ENCODE measurements at regions not wholly inside any gene's neighbourhood (a gene's known extent, or its start where the extent isn't known, plus 50 kb on each side); places are given as distances from the start of the nearest gene placed in this dataset.

- no peaks in the 10 kb centered on the region; the same call in 1 of the 2 replicates for H3K27me3 Mint-ChIP-seq (ENCODE audit: low read depth)
- TF ChIP-seq, protein P1, sequence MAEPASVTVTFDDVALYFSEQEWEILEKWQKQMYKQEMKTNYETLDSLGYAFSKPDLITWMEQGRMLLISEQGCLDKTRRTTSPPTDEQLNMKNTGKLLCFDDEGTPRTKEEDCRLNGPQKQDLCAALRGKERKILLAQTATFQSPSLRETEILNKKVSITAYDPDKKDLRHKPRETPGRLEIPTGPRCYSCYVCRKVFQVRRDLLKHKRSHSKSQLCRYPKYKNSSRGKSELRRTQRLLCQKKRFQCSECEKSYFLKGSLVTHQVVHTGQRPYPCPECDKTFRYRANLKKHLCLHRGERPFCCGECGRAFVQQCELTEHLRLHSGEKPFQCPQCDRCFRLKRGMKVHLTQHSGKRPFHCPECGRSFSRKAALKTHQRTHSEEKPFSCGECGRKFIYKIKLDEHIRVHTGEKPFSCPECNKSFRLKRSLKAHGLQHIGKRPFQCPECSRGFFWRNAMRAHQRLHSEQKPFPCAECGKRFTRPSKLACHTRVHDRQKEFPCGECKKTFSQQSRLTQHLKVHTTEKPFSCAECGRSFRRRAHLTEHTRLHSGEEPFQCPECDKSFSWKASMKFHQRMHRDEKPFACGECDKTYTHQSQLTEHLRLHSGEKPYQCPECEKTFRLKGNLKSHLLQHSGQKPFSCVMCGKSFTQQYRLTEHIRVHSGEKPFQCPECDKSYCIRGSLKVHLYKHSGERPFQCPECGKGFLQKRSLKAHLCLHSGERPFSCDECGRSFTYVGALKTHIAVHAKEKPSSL (CRISPR knock-in tag; conservative IDR thresholded peaks at IDR 0.05): no peak
- no peak for TF ChIP-seq GRHL2 (CRISPR knock-in tag; IDR thresholded peaks at IDR 0.05; ENCODE audit: insufficient replicate concordance, severe bottlenecking)
- TF ChIP-seq ZMAT4 (CRISPR knock-in tag; IDR thresholded peaks at IDR 0.05): no peak
- no peak for TF ChIP-seq HMGXB4 (CRISPR knock-in tag; IDR thresholded peaks at IDR 0.05)
- TF ChIP-seq ESRRA (CRISPR knock-in tag; IDR thresholded peaks at IDR 0.05; ENCODE audit: borderline replicate concordance): no peak
- TF ChIP-seq E2F4 (CRISPR knock-in tag; IDR thresholded peaks at IDR 0.05; ENCODE audit: borderline replicate concordance, low read depth): no peak
- TF ChIP-seq, protein P2, sequence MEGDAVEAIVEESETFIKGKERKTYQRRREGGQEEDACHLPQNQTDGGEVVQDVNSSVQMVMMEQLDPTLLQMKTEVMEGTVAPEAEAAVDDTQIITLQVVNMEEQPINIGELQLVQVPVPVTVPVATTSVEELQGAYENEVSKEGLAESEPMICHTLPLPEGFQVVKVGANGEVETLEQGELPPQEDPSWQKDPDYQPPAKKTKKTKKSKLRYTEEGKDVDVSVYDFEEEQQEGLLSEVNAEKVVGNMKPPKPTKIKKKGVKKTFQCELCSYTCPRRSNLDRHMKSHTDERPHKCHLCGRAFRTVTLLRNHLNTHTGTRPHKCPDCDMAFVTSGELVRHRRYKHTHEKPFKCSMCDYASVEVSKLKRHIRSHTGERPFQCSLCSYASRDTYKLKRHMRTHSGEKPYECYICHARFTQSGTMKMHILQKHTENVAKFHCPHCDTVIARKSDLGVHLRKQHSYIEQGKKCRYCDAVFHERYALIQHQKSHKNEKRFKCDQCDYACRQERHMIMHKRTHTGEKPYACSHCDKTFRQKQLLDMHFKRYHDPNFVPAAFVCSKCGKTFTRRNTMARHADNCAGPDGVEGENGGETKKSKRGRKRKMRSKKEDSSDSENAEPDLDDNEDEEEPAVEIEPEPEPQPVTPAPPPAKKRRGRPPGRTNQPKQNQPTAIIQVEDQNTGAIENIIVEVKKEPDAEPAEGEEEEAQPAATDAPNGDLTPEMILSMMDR (IDR thresholded peaks at IDR 0.05): no peak
- TF ChIP-seq JUN (CRISPR knock-in tag; IDR thresholded peaks at IDR 0.05): no peak
- TF ChIP-seq TEAD1 (CRISPR knock-in tag; IDR thresholded peaks at IDR 0.05): no peak
- TF ChIP-seq ZNF396 (CRISPR knock-in tag; IDR thresholded peaks at IDR 0.05; ENCODE audit: borderline replicate concordance): no peak
- TF ChIP-seq ZNF263 (CRISPR knock-in tag; IDR thresholded peaks at IDR 0.05; ENCODE audit: low read depth): no peak
- no peak for TF ChIP-seq GABPB1 (CRISPR knock-in tag; IDR thresholded peaks at IDR 0.05)
- no peak for TF ChIP-seq SOX15 (CRISPR knock-in tag; IDR thresholded peaks at IDR 0.05)
- TF ChIP-seq ZNF121 (CRISPR knock-in tag; IDR thresholded peaks at IDR 0.05): no peak
- TF ChIP-seq ZNF423 (CRISPR knock-in tag; IDR thresholded peaks at IDR 0.05): no peak
- no peak for TF ChIP-seq OVOL2 (CRISPR knock-in tag; IDR thresholded peaks at IDR 0.05; ENCODE audit: borderline replicate concordance)
- TF ChIP-seq MAX (CRISPR knock-in tag; IDR thresholded peaks at IDR 0.05): no peak
- TF ChIP-seq CBFB (CRISPR knock-in tag; IDR thresholded peaks at IDR 0.05; ENCODE audit: low read depth): no peak
- TF ChIP-seq NFYB (CRISPR knock-in tag; conservative IDR thresholded peaks at IDR 0.05; ENCODE audit: low read depth): no peak
- CTCF ChIA-PET: no interaction called here
- POLR2A ChIA-PET: no interaction called here
- no peak overlapping the region for H3K4me3 Mint-ChIP-seq
- no peak overlapping the region for H3K27ac Mint-ChIP-seq
- H3K9me3 Mint-ChIP-seq: peaks cover 59% of the 10 kb centered on the region
- peaks cover 3% of the 10 kb centered on the region for H3K4me1 Mint-ChIP-seq
- DNase-seq (ENCODE audit: low spot score) (no peak), ATAC-seq (no peak)
- peaks cover 36% of the 10 kb centered on the region for H3K36me3 Mint-ChIP-seq
Observed at GRCh38 chr7:89857767-89858166, 296.5 kb upstream of the STEAP1 start.

- H3K4me3 Mint-ChIP-seq: no peak overlapping the region
- ChIA-PET POLR2A (no interaction called here), CTCF (interaction anchor here (0.6 kb wide), 1 partner anchor 1406 kb away, joined by 3 read pairs; no protein-coding TSS in a partner anchor)
- H3K36me3 Mint-ChIP-seq: no peaks in the 10 kb centered on the region
- no peak overlapping the region for H3K27ac Mint-ChIP-seq
- ATAC-seq: no peak
- H3K9me3 Mint-ChIP-seq: peaks cover 5% of the 10 kb centered on the region; the same call in 1 of the 2 replicates
- DNase-seq (ENCODE audit: low spot score): no peak
- H3K4me1 Mint-ChIP-seq: no peaks in the 10 kb centered on the region
- no peaks in the 10 kb centered on the region for H3K27me3 Mint-ChIP-seq (ENCODE audit: low read depth)
- no peak for TF ChIP-seq ZMAT4 (CRISPR knock-in tag; IDR thresholded peaks at IDR 0.05)
- no peak for TF ChIP-seq NR1H2 (CRISPR knock-in tag; IDR thresholded peaks at IDR 0.05)
- TF ChIP-seq, protein P3, sequence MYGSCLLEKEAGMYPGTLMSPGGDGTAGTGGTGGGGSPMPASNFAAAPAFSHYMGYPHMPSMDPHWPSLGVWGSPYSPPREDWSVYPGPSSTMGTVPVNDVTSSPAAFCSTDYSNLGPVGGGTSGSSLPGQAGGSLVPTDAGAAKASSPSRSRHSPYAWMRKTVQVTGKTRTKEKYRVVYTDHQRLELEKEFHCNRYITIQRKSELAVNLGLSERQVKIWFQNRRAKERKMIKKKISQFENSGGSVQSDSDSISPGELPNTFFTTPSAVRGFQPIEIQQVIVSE (CRISPR knock-in tag; IDR thresholded peaks at IDR 0.05; ENCODE audit: borderline replicate concordance): no peak
- no peak for TF ChIP-seq HMGA2 (CRISPR knock-in tag; IDR thresholded peaks at IDR 0.05)
- TF ChIP-seq, protein P4, sequence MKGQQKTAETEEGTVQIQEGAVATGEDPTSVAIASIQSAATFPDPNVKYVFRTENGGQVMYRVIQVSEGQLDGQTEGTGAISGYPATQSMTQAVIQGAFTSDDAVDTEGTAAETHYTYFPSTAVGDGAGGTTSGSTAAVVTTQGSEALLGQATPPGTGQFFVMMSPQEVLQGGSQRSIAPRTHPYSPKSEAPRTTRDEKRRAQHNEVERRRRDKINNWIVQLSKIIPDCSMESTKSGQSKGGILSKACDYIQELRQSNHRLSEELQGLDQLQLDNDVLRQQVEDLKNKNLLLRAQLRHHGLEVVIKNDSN (CRISPR knock-in tag; IDR thresholded peaks at IDR 0.05): no peak
- no peak for TF ChIP-seq EMX1 (CRISPR knock-in tag; IDR thresholded peaks at IDR 0.05)
- TF ChIP-seq GABPB1 (CRISPR knock-in tag; IDR thresholded peaks at IDR 0.05): no peak
- TF ChIP-seq ELF4 (CRISPR knock-in tag; IDR thresholded peaks at IDR 0.05; ENCODE audit: low read depth): no peak
Observed at GRCh38 chr7:89887489-89887888, 266.8 kb upstream of the STEAP1 start.

All from WTC11 (cell line).